ES-I3 (cell line): ENCODE measurements at regions not wholly inside any gene's neighbourhood (a gene's known extent, or its start where the extent isn't known, plus 50 kb on each side); places are given as distances from the start of the nearest gene placed in this dataset.

Experiments
- H3K36me3 ChIP-seq: 2 replicates; pipeline ENCODE4 v1.6.1; 2013; ENCODE audit warnings: mild to moderate bottlenecking, low read length, control low read depth, moderate library complexity; ENCODE audit not compliant: insufficient read depth
- H3K4me1 ChIP-seq: 2 replicates; pipeline ENCODE4 v1.6.1; 2013; ENCODE audit warnings: mild to moderate bottlenecking, control low read depth, low read length; ENCODE audit not compliant: insufficient read depth
- H3K9ac ChIP-seq: 2 replicates; pipeline ENCODE4 v1.6.1; 2013; ENCODE audit warnings: low read depth, mild to moderate bottlenecking, low read length, moderate library complexity
- H3K9me3 ChIP-seq: 2 replicates; pipeline ENCODE4 v1.6.1; 2013; ENCODE audit warnings: mild to moderate bottlenecking, low read length, moderate library complexity; ENCODE audit not compliant: control insufficient read depth, insufficient read depth

- no peaks in the 10 kb centered on the region for H3K4me1 ChIP-seq
- H3K9me3 ChIP-seq: no peaks in the 10 kb centered on the region
Observed at GRCh38 chr7:68929781-68930261, 668.5 kb upstream of the AUTS2 start.

DNA sequence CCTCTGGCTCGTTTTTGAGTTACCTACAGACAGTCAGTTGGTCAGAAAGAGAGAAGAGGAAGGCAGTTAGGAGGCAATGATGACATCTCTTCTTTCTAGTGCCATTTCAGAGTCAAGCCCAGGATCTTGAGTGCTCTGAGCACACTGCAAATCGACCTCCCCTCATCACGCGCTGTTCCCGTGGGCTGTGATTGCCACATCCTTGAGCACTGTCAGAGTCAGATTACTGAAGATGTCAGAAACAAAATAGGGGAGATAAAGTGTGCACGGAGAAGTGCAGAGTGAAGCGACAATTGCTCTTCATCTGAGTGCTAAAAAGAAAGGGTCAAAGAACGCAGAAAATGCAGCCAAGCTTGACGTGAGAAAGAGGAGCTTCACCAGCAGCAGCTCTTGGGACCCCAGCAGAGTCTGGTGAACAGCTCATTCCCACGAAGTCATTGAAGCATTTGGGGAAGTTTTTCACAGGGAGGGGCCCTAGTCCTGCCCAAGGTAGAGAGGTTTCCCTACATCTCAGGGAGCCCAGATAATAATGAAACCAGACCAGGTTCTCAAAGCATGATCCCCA lies 661.7 kb upstream of the AUTS2 start:
- no peaks in the 10 kb centered on the region for H3K9me3 ChIP-seq
- H3K4me1 ChIP-seq: no peaks in the 10 kb centered on the region
- no peak overlapping the region for H3K9ac ChIP-seq
- no peaks in the 10 kb centered on the region for H3K36me3 ChIP-seq

More at GRCh38 chr7:68929781-68930261, 668.5 kb upstream of the AUTS2 start:
- Histone ChIP-seq H3K9ac (no peak overlapping the region), H3K36me3 (no peaks in the 10 kb centered on the region)

DNA sequence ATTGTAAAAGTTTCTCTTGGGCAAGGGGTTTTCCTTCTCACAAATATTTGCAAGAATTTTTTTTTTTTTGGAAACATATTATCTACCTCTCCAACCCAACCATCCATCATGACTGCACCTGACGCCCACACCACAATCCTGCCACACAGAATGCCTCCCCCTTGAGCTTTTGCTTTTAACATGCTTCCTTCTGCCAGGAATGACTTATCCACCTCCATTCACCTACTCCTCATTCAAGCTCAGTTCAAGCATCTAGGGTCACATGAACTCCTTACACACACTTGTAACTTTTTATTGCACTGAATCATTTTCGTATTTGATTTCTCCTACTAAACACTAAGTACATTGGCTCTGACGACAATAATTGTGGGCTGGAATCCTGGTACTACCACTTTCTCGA lies 660.1 kb upstream of the AUTS2 start:
- Histone ChIP-seq H3K36me3 (no peaks in the 10 kb centered on the region), H3K9me3 (no peaks in the 10 kb centered on the region)

GRCh38 chr7:68943786-68944185 lies 654.5 kb upstream of the AUTS2 start:
- no peaks in the 10 kb centered on the region for H3K36me3 ChIP-seq
- H3K4me1 ChIP-seq: no peaks in the 10 kb centered on the region
- no peaks in the 10 kb centered on the region; the same call in 1 of the 2 replicates for H3K9me3 ChIP-seq
- no peak overlapping the region for H3K9ac ChIP-seq

More for the DNA sequence above, 660.1 kb upstream of the AUTS2 start:
- H3K4me1 ChIP-seq: no peaks in the 10 kb centered on the region
- no peak overlapping the region for H3K9ac ChIP-seq

- Histone ChIP-seq H3K9ac (no peak overlapping the region), H3K4me1 (no peaks in the 10 kb centered on the region), H3K36me3 (no peaks in the 10 kb centered on the region), H3K9me3 (no peaks in the 10 kb centered on the region)
Observed at GRCh38 chr7:68955656-68956055, 642.6 kb upstream of the AUTS2 start.

GRCh38 chr7:68958571-68958970 lies 639.7 kb upstream of the AUTS2 start:
- Histone ChIP-seq H3K36me3 (no peaks in the 10 kb centered on the region), H3K9ac (no peak overlapping the region), H3K9me3 (peaks cover 5% of the 10 kb centered on the region)

DNA sequence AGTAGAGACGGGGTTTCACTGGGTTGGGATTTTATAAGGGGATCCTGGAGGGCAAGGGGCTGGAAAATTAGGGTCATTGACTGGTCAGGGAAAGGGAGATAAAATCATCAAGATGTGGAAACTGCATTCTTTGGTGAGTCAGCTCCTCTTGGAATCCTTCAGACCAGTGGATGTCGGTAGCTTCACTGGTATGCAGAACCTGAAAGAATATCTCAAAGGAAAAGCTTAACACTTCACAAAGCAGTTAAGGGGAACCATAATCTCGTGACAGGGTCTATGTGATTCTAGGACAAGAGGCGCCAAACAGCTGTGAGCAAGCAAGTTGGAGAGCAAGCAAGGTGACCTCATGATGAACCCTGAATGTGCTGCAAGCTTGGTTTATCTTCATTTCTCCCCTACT lies 634.7 kb upstream of the AUTS2 start:
- Histone ChIP-seq H3K9ac (no peak overlapping the region), H3K36me3 (no peaks in the 10 kb centered on the region), H3K4me1 (no peaks in the 10 kb centered on the region), H3K9me3 (peaks cover 5% of the 10 kb centered on the region)

More at GRCh38 chr7:68958571-68958970, 639.7 kb upstream of the AUTS2 start:
- no peaks in the 10 kb centered on the region for H3K4me1 ChIP-seq

- Histone ChIP-seq H3K4me1 (no peaks in the 10 kb centered on the region), H3K36me3 (no peaks in the 10 kb centered on the region), H3K9ac (no peak overlapping the region), H3K9me3 (peaks cover 5% of the 10 kb centered on the region)
Observed at GRCh38 chr7:68964060-68964459, 634.2 kb upstream of the AUTS2 start.

DNA sequence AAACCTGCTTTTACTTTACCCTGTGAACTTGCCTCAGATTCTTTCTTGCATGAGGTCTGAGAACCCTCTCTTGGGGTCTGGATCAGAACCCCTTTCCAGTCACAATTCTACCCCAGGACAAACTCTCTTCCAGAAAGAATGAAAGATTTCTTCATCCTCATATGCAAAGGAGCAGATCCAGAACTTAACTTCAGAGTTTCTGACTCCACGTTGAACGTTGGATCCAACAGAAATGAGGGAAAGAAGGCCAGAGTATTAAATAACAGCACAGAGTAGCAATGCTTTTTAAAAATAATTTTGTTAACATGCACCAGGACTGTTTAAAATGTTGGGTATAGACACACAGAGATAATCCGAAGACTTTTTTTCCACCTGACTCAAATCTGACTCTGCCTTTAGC lies 632.9 kb upstream of the AUTS2 start:
- H3K4me1 ChIP-seq: no peaks in the 10 kb centered on the region
- no peaks in the 10 kb centered on the region for H3K36me3 ChIP-seq
- H3K9ac ChIP-seq: no peak overlapping the region
- H3K9me3 ChIP-seq: peaks cover 5% of the 10 kb centered on the region

- Histone ChIP-seq H3K4me1 (peaks cover 4% of the 10 kb centered on the region; the same call in 1 of the 2 replicates), H3K9ac (no peak overlapping the region), H3K9me3 (peaks cover 5% of the 10 kb centered on the region), H3K36me3 (no peaks in the 10 kb centered on the region)
Observed at GRCh38 chr7:68967598-68967997, 630.7 kb upstream of the AUTS2 start.

DNA sequence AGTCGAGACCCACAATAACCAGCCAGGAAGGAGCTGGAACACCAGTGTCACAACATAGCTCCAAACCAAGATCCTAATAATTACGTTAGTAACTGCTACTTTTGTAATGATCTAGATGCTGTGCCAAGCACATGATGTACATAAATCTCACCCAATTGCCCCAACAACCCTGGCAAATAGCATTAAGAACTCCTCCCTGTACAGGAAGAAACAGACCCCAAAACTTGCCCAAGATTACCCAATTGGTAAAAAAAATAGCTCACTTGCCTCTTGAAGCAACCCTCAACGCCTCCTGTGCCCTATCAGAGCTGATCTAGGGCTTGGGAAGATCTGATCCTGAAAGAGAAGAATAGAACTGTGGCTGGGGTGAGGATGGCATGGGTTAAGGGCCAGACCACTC lies 628.7 kb upstream of the AUTS2 start:
- Histone ChIP-seq H3K4me1 (peaks cover 4% of the 10 kb centered on the region; the same call in 1 of the 2 replicates), H3K36me3 (no peaks in the 10 kb centered on the region), H3K9me3 (no peaks in the 10 kb centered on the region; the same call in 1 of the 2 replicates), H3K9ac (no peak overlapping the region)

GRCh38 chr7:68971634-68972340 lies 626.5 kb upstream of the AUTS2 start:
- Histone ChIP-seq H3K36me3 (no peaks in the 10 kb centered on the region), H3K4me1 (peaks cover 4% of the 10 kb centered on the region; the same call in 1 of the 2 replicates), H3K9me3 (no peaks in the 10 kb centered on the region; the same call in 1 of the 2 replicates), H3K9ac (no peak overlapping the region)

GRCh38 chr7:68977385-68978055 lies 620.8 kb upstream of the AUTS2 start:
- Histone ChIP-seq H3K36me3 (no peaks in the 10 kb centered on the region), H3K9ac (no peak overlapping the region)

GRCh38 chr7:68978710-68979109 lies 619.6 kb upstream of the AUTS2 start:
- 0 out of 2 replicates have a peak, but pooled peaks cover 6% of the 10 kb centered on the region for H3K9me3 ChIP-seq
- no peak overlapping the region for H3K9ac ChIP-seq

More at GRCh38 chr7:68977385-68978055, 620.8 kb upstream of the AUTS2 start:
- Histone ChIP-seq H3K4me1 (peaks cover 15% of the 10 kb centered on the region), H3K9me3 (0 out of 2 replicates have a peak, but pooled peaks cover 5% of the 10 kb centered on the region)

More at GRCh38 chr7:68978710-68979109, 619.6 kb upstream of the AUTS2 start:
- Histone ChIP-seq H3K36me3 (no peaks in the 10 kb centered on the region), H3K4me1 (peaks cover 15% of the 10 kb centered on the region)
